ENCODE measurements at regions not wholly inside any gene's neighbourhood (a gene's known extent, or its start where the extent isn't known, plus 50 kb on each side); places are given as distances from the start of the nearest gene placed in this dataset.
"Not testable (repeated sequence)": the region's sequence is repeated elsewhere in the genome, so short reads cannot be mapped to it uniquely, and the experiment has no call there.

- no CpG with 5 or more reads among the region's 2 CpGs for WGBS, 2 experiments (ENCODE audit: insufficient coverage in 2 of 2)
- peaks cover 16% of the 10 kb centered on the region for H3K9me3 ChIP-seq (ENCODE audit: control insufficient read depth, low read length)
- no peak overlapping the region for H3K27ac ChIP-seq (ENCODE audit: low read depth, low read length, severe bottlenecking)
- no peaks in the 10 kb centered on the region for H3K36me3 ChIP-seq (ENCODE audit: control insufficient read depth, insufficient read depth, low read length)
- H3K4me3 ChIP-seq (ENCODE audit: extremely low read depth, insufficient read depth, low read length, poor library complexity, severe bottlenecking): no peak overlapping the region
- no peaks in the 10 kb centered on the region for H3K4me1 ChIP-seq (ENCODE audit: control insufficient read depth, insufficient read depth, low read length, poor library complexity, severe bottlenecking)
These were observed 323.0 kb upstream of the PRR16 start for GRCh38 chr5:120141076-120141475.

GRCh38 chr5:120146787-120147186, 317.3 kb upstream of the PRR16 start:
- WGBS, 2 experiments (ENCODE audit: insufficient coverage in 2 of 2): no CpG with 5 or more reads among the region's 1 CpG
- H3K27ac ChIP-seq (ENCODE audit: low read depth, low read length, severe bottlenecking): no peak overlapping the region
- H3K4me3 ChIP-seq (ENCODE audit: extremely low read depth, insufficient read depth, low read length, poor library complexity, severe bottlenecking): no peak overlapping the region
- H3K36me3 ChIP-seq (ENCODE audit: control insufficient read depth, insufficient read depth, low read length): no peaks in the 10 kb centered on the region
- H3K4me1 ChIP-seq (ENCODE audit: control insufficient read depth, insufficient read depth, low read length, poor library complexity, severe bottlenecking): peaks cover 1% of the 10 kb centered on the region
- peaks cover 16% of the 10 kb centered on the region for H3K9me3 ChIP-seq (ENCODE audit: control insufficient read depth, low read length)

GRCh38 chr5:120147911-120148310, 316.2 kb upstream of the PRR16 start:
- not testable (repeated sequence) for H3K4me1 ChIP-seq (ENCODE audit: control insufficient read depth, insufficient read depth, low read length, poor library complexity, severe bottlenecking); H3K27ac ChIP-seq (ENCODE audit: low read depth, low read length, severe bottlenecking); H3K4me3 ChIP-seq (ENCODE audit: extremely low read depth, insufficient read depth, low read length, poor library complexity, severe bottlenecking); H3K36me3 ChIP-seq (ENCODE audit: control insufficient read depth, insufficient read depth, low read length)
- WGBS, 2 experiments (ENCODE audit: insufficient coverage in 2 of 2): 96 to 98% methylated on average over 7 to 17 of the region's 23 CpGs
- H3K9me3 ChIP-seq (ENCODE audit: control insufficient read depth, low read length): peaks cover 16% of the 10 kb centered on the region

- 80% methylated on average over 1 of the region's 2 CpGs; no CpG with 5 or more reads in 1 of the 2 experiments for WGBS, 2 experiments (ENCODE audit: insufficient coverage in 2 of 2)
- Histone ChIP-seq H3K36me3 (ENCODE audit: control insufficient read depth, insufficient read depth, low read length) (no peaks in the 10 kb centered on the region), H3K9me3 (ENCODE audit: control insufficient read depth, low read length) (peaks cover 2% of the 10 kb centered on the region), H3K27ac (ENCODE audit: low read depth, low read length, severe bottlenecking) (no peak overlapping the region), H3K4me3 (ENCODE audit: extremely low read depth, insufficient read depth, low read length, poor library complexity, severe bottlenecking) (no peak overlapping the region), H3K4me1 (ENCODE audit: control insufficient read depth, insufficient read depth, low read length, poor library complexity, severe bottlenecking) (peaks cover 4% of the 10 kb centered on the region)
These were observed 313.3 kb upstream of the PRR16 start for GRCh38 chr5:120150770-120151169.

- Histone ChIP-seq H3K36me3 (ENCODE audit: control insufficient read depth, insufficient read depth, low read length) (no peaks in the 10 kb centered on the region), H3K27ac (ENCODE audit: low read depth, low read length, severe bottlenecking) (no peak overlapping the region), H3K9me3 (ENCODE audit: control insufficient read depth, low read length) (no peaks in the 10 kb centered on the region), H3K4me3 (ENCODE audit: extremely low read depth, insufficient read depth, low read length, poor library complexity, severe bottlenecking) (no peak overlapping the region), H3K4me1 (ENCODE audit: control insufficient read depth, insufficient read depth, low read length, poor library complexity, severe bottlenecking) (peaks cover 4% of the 10 kb centered on the region)
- WGBS, 2 experiments (ENCODE audit: insufficient coverage in 2 of 2): no CpG with 5 or more reads among the region's 1 CpG
These were observed 312.9 kb upstream of the PRR16 start for GRCh38 chr5:120151181-120151580.

GRCh38 chr5:120151825-120152224, 312.3 kb upstream of the PRR16 start:
- WGBS, 2 experiments (ENCODE audit: insufficient coverage in 2 of 2): 88% methylated on average over 1 of the region's 1 CpG; no CpG with 5 or more reads in 1 of the 2 experiments

GRCh38 chr5:120152472-120152871, 311.6 kb upstream of the PRR16 start:
- Histone ChIP-seq H3K4me1 (ENCODE audit: control insufficient read depth, insufficient read depth, low read length, poor library complexity, severe bottlenecking) (peaks cover 4% of the 10 kb centered on the region), H3K36me3 (ENCODE audit: control insufficient read depth, insufficient read depth, low read length) (no peaks in the 10 kb centered on the region), H3K4me3 (ENCODE audit: extremely low read depth, insufficient read depth, low read length, poor library complexity, severe bottlenecking) (no peak overlapping the region), H3K27ac (ENCODE audit: low read depth, low read length, severe bottlenecking) (peak overlapping the region; percentile 76), H3K9me3 (ENCODE audit: control insufficient read depth, low read length) (no peaks in the 10 kb centered on the region)
- 83 to 100% methylated on average over 1 of the region's 2 CpGs for WGBS, 2 experiments (ENCODE audit: insufficient coverage in 2 of 2)

More at GRCh38 chr5:120151825-120152224, 312.3 kb upstream of the PRR16 start:
- Histone ChIP-seq H3K4me3 (ENCODE audit: extremely low read depth, insufficient read depth, low read length, poor library complexity, severe bottlenecking) (no peak overlapping the region), H3K9me3 (ENCODE audit: control insufficient read depth, low read length) (no peaks in the 10 kb centered on the region), H3K4me1 (ENCODE audit: control insufficient read depth, insufficient read depth, low read length, poor library complexity, severe bottlenecking) (peaks cover 4% of the 10 kb centered on the region), H3K27ac (ENCODE audit: low read depth, low read length, severe bottlenecking) (peak overlapping the region; percentile 76), H3K36me3 (ENCODE audit: control insufficient read depth, insufficient read depth, low read length) (no peaks in the 10 kb centered on the region)

- Histone ChIP-seq H3K4me1 (ENCODE audit: control insufficient read depth, insufficient read depth, low read length, poor library complexity, severe bottlenecking) (peaks cover 4% of the 10 kb centered on the region), H3K27ac (ENCODE audit: low read depth, low read length, severe bottlenecking) (peak overlapping the region; percentile 76), H3K4me3 (ENCODE audit: extremely low read depth, insufficient read depth, low read length, poor library complexity, severe bottlenecking) (no peak overlapping the region), H3K36me3 (ENCODE audit: control insufficient read depth, insufficient read depth, low read length) (no peaks in the 10 kb centered on the region), H3K9me3 (ENCODE audit: control insufficient read depth, low read length) (no peaks in the 10 kb centered on the region)
- WGBS, 2 experiments (ENCODE audit: insufficient coverage in 2 of 2): 93% methylated on average over 2 to 3 of the region's 4 CpGs
These were observed 311.2 kb upstream of the PRR16 start for GRCh38 chr5:120152931-120153330.

- 88 to 100% methylated on average over 1 to 2 of the region's 2 CpGs for WGBS, 2 experiments (ENCODE audit: insufficient coverage in 2 of 2)
- Histone ChIP-seq H3K4me1 (ENCODE audit: control insufficient read depth, insufficient read depth, low read length, poor library complexity, severe bottlenecking) (peaks cover 4% of the 10 kb centered on the region), H3K4me3 (ENCODE audit: extremely low read depth, insufficient read depth, low read length, poor library complexity, severe bottlenecking) (no peak overlapping the region), H3K36me3 (ENCODE audit: control insufficient read depth, insufficient read depth, low read length) (no peaks in the 10 kb centered on the region), H3K27ac (ENCODE audit: low read depth, low read length, severe bottlenecking) (no peak overlapping the region), H3K9me3 (ENCODE audit: control insufficient read depth, low read length) (no peaks in the 10 kb centered on the region)
These were observed 310.5 kb upstream of the PRR16 start for GRCh38 chr5:120153551-120153950.

GRCh38 chr5:120155873-120156272, 308.2 kb upstream of the PRR16 start:
- Histone ChIP-seq H3K4me3 (ENCODE audit: extremely low read depth, insufficient read depth, low read length, poor library complexity, severe bottlenecking) (no peak overlapping the region), H3K27ac (ENCODE audit: low read depth, low read length, severe bottlenecking) (no peak overlapping the region), H3K4me1 (ENCODE audit: control insufficient read depth, insufficient read depth, low read length, poor library complexity, severe bottlenecking) (peaks cover 4% of the 10 kb centered on the region), H3K9me3 (ENCODE audit: control insufficient read depth, low read length) (no peaks in the 10 kb centered on the region), H3K36me3 (ENCODE audit: control insufficient read depth, insufficient read depth, low read length) (no peaks in the 10 kb centered on the region)
- no CpG with 5 or more reads among the region's 1 CpG for WGBS, 2 experiments (ENCODE audit: insufficient coverage in 2 of 2)

GRCh38 chr5:120158211-120158610, 305.9 kb upstream of the PRR16 start:
- Histone ChIP-seq H3K4me1 (ENCODE audit: control insufficient read depth, insufficient read depth, low read length, poor library complexity, severe bottlenecking) (no peaks in the 10 kb centered on the region), H3K9me3 (ENCODE audit: control insufficient read depth, low read length) (no peaks in the 10 kb centered on the region), H3K27ac (ENCODE audit: low read depth, low read length, severe bottlenecking) (no peak overlapping the region), H3K36me3 (ENCODE audit: control insufficient read depth, insufficient read depth, low read length) (no peaks in the 10 kb centered on the region), H3K4me3 (ENCODE audit: extremely low read depth, insufficient read depth, low read length, poor library complexity, severe bottlenecking) (no peak overlapping the region)
- WGBS, 2 experiments (ENCODE audit: insufficient coverage in 2 of 2): 89% methylated on average over 1 of the region's 1 CpG; no CpG with 5 or more reads in 1 of the 2 experiments

Measured in mesodermal cell (in vitro differentiated cells).